OCI-LY1 (cell line): ENCODE measurements at regions not wholly inside any gene's neighbourhood (a gene's known extent, or its start where the extent isn't known, plus 50 kb on each side); places are given as distances from the start of the nearest gene placed in this dataset.

ENCODE experiments used
- H2AFZ ChIP-seq: fragments of 200-600 bp; sonication (generic), shearing (Covaris generic); 2 replicates; pipeline ENCODE4 v1.6.0; 2014; ENCODE audit warnings: antibody characterized with exemption, mild to moderate bottlenecking, low read length
- H3F3A ChIP-seq: fragments of 200-600 bp; sonication (generic), shearing (Covaris generic); 2 replicates; pipeline ENCODE4 v1.6.0; 2014; ENCODE audit warnings: mild to moderate bottlenecking, antibody characterized with exemption, low read length, moderate library complexity; ENCODE audit not compliant: insufficient read depth
- H3K27ac ChIP-seq: fragments of 200-600 bp; sonication (generic); 2 replicates; pipeline ENCODE4 v1.5.1; 2014; ENCODE audit warnings: low read length, mixed run types, mild to moderate bottlenecking, low read depth; ENCODE audit not compliant: poor library complexity, severe bottlenecking
- H3K27me3 ChIP-seq: fragments of 200-600 bp; sonication (generic); 2 replicates; pipeline ENCODE4 v1.6.0; 2014; ENCODE audit warnings: antibody characterized with exemption, mild to moderate bottlenecking, low read length, moderate library complexity; ENCODE audit not compliant: insufficient read depth
- H3K36me3 ChIP-seq: fragments of 200-600 bp; sonication (generic); 2 replicates; pipeline ENCODE4 v1.6.1; 2014; ENCODE audit warnings: mild to moderate bottlenecking, antibody characterized with exemption, low read length, moderate library complexity, mixed read lengths; ENCODE audit not compliant: insufficient read depth
- H3K4me1 ChIP-seq: fragments of 200-600 bp; sonication (generic); 2 replicates; pipeline ENCODE4 v1.5.1; 2014; ENCODE audit warnings: mild to moderate bottlenecking, low read length, moderate library complexity; ENCODE audit not compliant: insufficient read depth, severe bottlenecking
- H3K4me2 ChIP-seq: fragments of 200-600 bp; sonication (generic), shearing (Covaris generic); 2 replicates; pipeline ENCODE4 v1.6.1; 2014; ENCODE audit warnings: low read length
- H3K4me3 ChIP-seq: fragments of 200-600 bp; sonication (generic); 2 replicates; pipeline ENCODE4 v1.5.1; 2014; ENCODE audit warnings: low read length, low read depth, mild to moderate bottlenecking, mixed read lengths; ENCODE audit not compliant: poor library complexity, severe bottlenecking
- H3K79me2 ChIP-seq: fragments of 200-600 bp; shearing (Covaris generic); 2 replicates; pipeline ENCODE4 v1.6.1; 2016; ENCODE audit warnings: mixed run types, low read length, mixed read lengths; ENCODE audit not compliant: insufficient read depth
- H3K9ac ChIP-seq: fragments of 200-600 bp; sonication (generic), shearing (Covaris generic); 2 replicates; pipeline ENCODE4 v1.6.1; 2014; ENCODE audit warnings: mild to moderate bottlenecking, low read length, mixed read lengths
- H3K9me2 ChIP-seq: fragments of 200-600 bp; sonication (generic), shearing (Covaris generic); 2 replicates; pipeline ENCODE4 v1.6.1; 2014; ENCODE audit warnings: low read depth, mild to moderate bottlenecking, low read length, mixed read lengths
- H3K9me3 ChIP-seq: fragments of 200-600 bp; shearing (Covaris generic); 2 replicates; pipeline ENCODE4 v1.6.1; 2014; ENCODE audit warnings: low read length, mixed read lengths
- H4K20me1 ChIP-seq: fragments of 200-600 bp; sonication (generic), shearing (Covaris generic); 2 replicates; pipeline ENCODE4 v1.6.0; 2016; ENCODE audit warnings: mild to moderate bottlenecking, low read length; ENCODE audit not compliant: insufficient read depth
- CTCF ChIP-seq: fragments of 200-600 bp; sonication (generic), shearing (Covaris generic); IDR thresholded peaks from 2 replicates; pipeline ENCODE4 v1.5.1; 2017; ENCODE audit warnings: mild to moderate bottlenecking, antibody characterized with exemption, low read length, moderate library complexity, mixed read lengths
- EZH2 ChIP-seq: fragments of 200-600 bp; sonication (generic), shearing (Covaris generic); IDR thresholded peaks from 2 replicates; pipeline ENCODE4 v1.8.0; 2017; ENCODE audit warnings: borderline replicate concordance, mixed run types, mild to moderate bottlenecking, antibody characterized with exemption, low read length, moderate library complexity, mixed read lengths

GRCh38 chr5:30846171-30846570 is 347.3 kb upstream of the CDH6 start:
- no peak overlapping the region for H3K4me3 ChIP-seq
- H3K9me2 ChIP-seq = no peaks in the 10 kb centered on the region
- no peak overlapping the region for H3K27ac ChIP-seq
- no peak overlapping the region for H3K9ac ChIP-seq
- H4K20me1 ChIP-seq = no peaks in the 10 kb centered on the region
- TF ChIP-seq EZH2 (no peak), CTCF (no peak)
- H3K9me3 ChIP-seq = no peaks in the 10 kb centered on the region
- no peaks in the 10 kb centered on the region for H3K27me3 ChIP-seq
- H3K36me3 ChIP-seq = no peaks in the 10 kb centered on the region
- H3K4me2 ChIP-seq = no peak overlapping the region
- H2AFZ ChIP-seq = no peak overlapping the region
- no peaks in the 10 kb centered on the region for H3K79me2 ChIP-seq
- H3K4me1 ChIP-seq = no peaks in the 10 kb centered on the region
- no peaks in the 10 kb centered on the region for H3F3A ChIP-seq

- Histone ChIP-seq H3K9ac (no peak overlapping the region), H3K27me3 (no peaks in the 10 kb centered on the region), H3F3A (no peaks in the 10 kb centered on the region), H3K27ac (no peak overlapping the region), H3K4me1 (no peaks in the 10 kb centered on the region), H4K20me1 (no peaks in the 10 kb centered on the region), H3K79me2 (no peaks in the 10 kb centered on the region), H3K36me3 (no peaks in the 10 kb centered on the region), H2AFZ (no peak overlapping the region), H3K4me3 (no peak overlapping the region), H3K9me3 (no peaks in the 10 kb centered on the region), H3K4me2 (no peak overlapping the region), H3K9me2 (no peaks in the 10 kb centered on the region)
- no peak for TF ChIP-seq EZH2
- no peak for TF ChIP-seq CTCF
These were observed 348.3 kb upstream of the CDH6 start for GRCh38 chr5:30845194-30845593.

DNA sequence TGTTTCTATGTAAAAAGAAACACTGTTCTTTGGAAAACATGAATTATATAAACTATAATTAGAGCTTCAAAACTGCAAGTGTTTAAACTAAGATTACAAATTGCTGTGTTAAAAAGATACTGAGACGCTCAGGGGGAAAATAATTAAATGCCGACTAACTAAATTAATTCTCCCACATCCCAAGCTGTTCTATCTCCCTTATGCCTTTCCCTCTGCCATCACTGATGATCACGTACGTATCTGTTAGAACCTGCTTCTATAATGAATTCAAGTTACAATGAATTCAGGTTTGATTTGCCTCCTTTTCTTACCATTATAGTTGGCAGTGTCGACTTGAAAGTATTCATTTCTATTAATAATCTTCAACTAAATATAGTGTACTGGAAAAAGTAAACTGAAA is 349.9 kb upstream of the CDH6 start:
- Histone ChIP-seq H3K4me2 (no peak overlapping the region), H3K36me3 (no peaks in the 10 kb centered on the region), H3K4me1 (no peaks in the 10 kb centered on the region), H3K4me3 (no peak overlapping the region), H3K9ac (no peak overlapping the region), H3K27ac (no peak overlapping the region), H3K27me3 (no peaks in the 10 kb centered on the region), H3K79me2 (no peaks in the 10 kb centered on the region), H3K9me3 (no peaks in the 10 kb centered on the region), H3F3A (no peaks in the 10 kb centered on the region), H3K9me2 (no peaks in the 10 kb centered on the region), H4K20me1 (no peaks in the 10 kb centered on the region), H2AFZ (no peak overlapping the region)
- TF ChIP-seq CTCF (no peak), EZH2 (no peak)
